Keratinocyte (primary cell): ENCODE measurements at regions not wholly inside any gene's neighbourhood (a gene's known extent, or its start where the extent isn't known, plus 50 kb on each side); places are given as distances from the start of the nearest gene placed in this dataset.

Experiments
- DNase-seq: peaks from one replicate; pipeline ENCODE4 v3.0.0-alpha.2; 2011; ENCODE audit warnings: low read depth, missing footprints, low spot score
- FAIRE-seq: peaks from 2 replicates; lab custom pipeline; 2011; peaks lifted over from hg19 to GRCh38; lab: Jason Lieb, UNC
- H2AFZ ChIP-seq: 2 replicates; pipeline ENCODE4 v1.6.0; 2012; ENCODE audit warnings: low read length, control low read depth, inconsistent platforms; ENCODE audit not compliant: control insufficient read depth
- H3K27ac ChIP-seq: 2 replicates; pipeline ENCODE4 v1.5.1; 2011; ENCODE audit warnings: low read length; ENCODE audit not compliant: control insufficient read depth, insufficient read depth
- H3K27me3 ChIP-seq: 3 replicates; pipeline ENCODE4 v1.6.0; 2011; ENCODE audit warnings: low read length; ENCODE audit not compliant: control insufficient read depth, insufficient read depth; ENCODE audit errors: extremely low read depth
- H3K36me3 ChIP-seq, 2 experiments: 2 replicates in 1 of 2; 3 replicates in 1 of 2; pipeline ENCODE4 v1.5.1; 2011; ENCODE audit warnings: low read length in 2 of 2, mild to moderate bottlenecking in 1 of 2; ENCODE audit not compliant: control insufficient read depth in 2 of 2, insufficient read depth in 2 of 2; ENCODE audit errors: extremely low read depth in 1 of 2
- H3K4me1 ChIP-seq: 3 replicates; pipeline ENCODE4 v1.5.1; 2011; ENCODE audit warnings: low read length; ENCODE audit not compliant: control insufficient read depth, insufficient read depth; ENCODE audit errors: extremely low read depth
- H3K4me2 ChIP-seq: 3 replicates; pipeline ENCODE4 v1.6.0; 2011; ENCODE audit warnings: low read depth, low read length; ENCODE audit not compliant: control insufficient read depth, insufficient read depth; ENCODE audit errors: extremely low read depth
- H3K4me3 ChIP-seq, 3 experiments: fragments of 200-600 bp in 1 of 3; sonication (generic) in 1 of 3; 2 replicates in 2 of 3; 3 replicates in 1 of 3; pipeline ENCODE4 v1.5.1; 2011 to 2016; ENCODE audit warnings: low read length in 3 of 3, mild to moderate bottlenecking in 3 of 3, control low read depth in 2 of 3, inconsistent platforms in 1 of 3, low read depth in 1 of 3, mixed read lengths in 1 of 3, mixed run types in 1 of 3, moderate library complexity in 1 of 3; ENCODE audit not compliant: control insufficient read depth in 2 of 3, insufficient read depth in 2 of 3; ENCODE audit errors: extremely low read depth in 1 of 3
- H3K79me2 ChIP-seq: 2 replicates; pipeline ENCODE4 v1.6.0; 2012; ENCODE audit warnings: low read length; ENCODE audit not compliant: control insufficient read depth, insufficient read depth
- H3K9ac ChIP-seq: 3 replicates; pipeline ENCODE4 v1.6.0; 2011; ENCODE audit warnings: low read length; ENCODE audit not compliant: control insufficient read depth, insufficient read depth; ENCODE audit errors: extremely low read depth
- H3K9me1 ChIP-seq: 3 replicates; pipeline ENCODE4 v1.6.0; 2011; ENCODE audit warnings: low read length; ENCODE audit not compliant: control insufficient read depth, insufficient read depth; ENCODE audit errors: extremely low read depth
- H3K9me3 ChIP-seq: 2 replicates; pipeline ENCODE4 v1.5.1; 2012; ENCODE audit warnings: low read depth, low read length; ENCODE audit not compliant: control insufficient read depth
- H4K20me1 ChIP-seq: 3 replicates; pipeline ENCODE4 v1.6.0; 2011; ENCODE audit warnings: low read length; ENCODE audit not compliant: control insufficient read depth, insufficient read depth; ENCODE audit errors: extremely low read depth
- CTCF ChIP-seq, 3 experiments: IDR thresholded peaks in 1 of 3; conservative IDR thresholded peaks in 1 of 3; optimal IDR thresholded peaks in 1 of 3; 2 replicates in 2 of 3; 3 replicates in 1 of 3; pipeline versions ENCODE3 to v1.5.1; 2011; ENCODE audit warnings: low read length in 3 of 3, mild to moderate bottlenecking in 3 of 3, moderate library complexity in 2 of 3, control low read depth in 1 of 3, inconsistent platforms in 1 of 3; ENCODE audit not compliant: insufficient read depth in 2 of 3; ENCODE audit errors: extremely low read depth in 1 of 3
- EZH2 ChIP-seq: IDR thresholded peaks from one replicate; pipeline ENCODE4 v1.6.1; 2012; ENCODE audit warnings: inconsistent platforms, mild to moderate bottlenecking, low read length, moderate library complexity
- dilution Hi-C: fragments of 300-500 bp; cut with MboI; formaldehyde crosslinking; loops from one replicate; pipeline ENCODE4 v1.7.0; 2020; ENCODE audit warnings: low sequenced_read_pairs; ENCODE audit not compliant: extremely low pct_ligation_motif_present

GRCh38 chr4:126647756-126648397 is 984.9 kb upstream of the INTU start:
- Histone ChIP-seq H3K9me1 (no peaks in the 10 kb centered on the region), H3K9me3 (no peaks in the 10 kb centered on the region), H3K4me2 (no peak overlapping the region), H4K20me1 (no peaks in the 10 kb centered on the region), H3K4me3 (no peak overlapping the region), H3K9ac (no peak overlapping the region), H3K4me1 (no peaks in the 10 kb centered on the region), H3K27me3 (no peaks in the 10 kb centered on the region), H3K27ac (no peak overlapping the region), H2AFZ (no peak overlapping the region), H3K36me3 (no peaks in the 10 kb centered on the region), H3K79me2 (no peaks in the 10 kb centered on the region)
- dilution Hi-C loops, result no loop called here
- no peak for TF ChIP-seq CTCF (optimal IDR thresholded peaks at IDR 0.05 in 1 of 3, IDR thresholded peaks at IDR 0.05 in 1 of 3, conservative IDR thresholded peaks at IDR 0.05 in 1 of 3; ENCODE audit: extremely low read depth in 1 of 3, insufficient read depth in 2 of 3, low read length in 3 of 3)
- no peak for TF ChIP-seq EZH2
- DNase-seq (no peak), FAIRE-seq (no peak)

- H3K27ac ChIP-seq, result no peak overlapping the region
- H4K20me1 ChIP-seq, result no peaks in the 10 kb centered on the region
- DNase-seq, result no peak
- no peaks in the 10 kb centered on the region for H3K36me3 ChIP-seq
- dilution Hi-C loops, result no loop called here
- no peak overlapping the region for H3K4me3 ChIP-seq
- TF ChIP-seq CTCF (optimal IDR thresholded peaks at IDR 0.05 in 1 of 3, IDR thresholded peaks at IDR 0.05 in 1 of 3, conservative IDR thresholded peaks at IDR 0.05 in 1 of 3; ENCODE audit: extremely low read depth in 1 of 3, insufficient read depth in 2 of 3, low read length in 3 of 3) (no peak), EZH2 (no peak)
- no peak overlapping the region for H2AFZ ChIP-seq
- H3K4me2 ChIP-seq, result no peak overlapping the region
- no peaks in the 10 kb centered on the region for H3K4me1 ChIP-seq
- H3K9ac ChIP-seq, result no peak overlapping the region
- no peaks in the 10 kb centered on the region for H3K9me1 ChIP-seq
- no peaks in the 10 kb centered on the region for H3K9me3 ChIP-seq
- H3K79me2 ChIP-seq, result no peaks in the 10 kb centered on the region
- FAIRE-seq, result no peak
- H3K27me3 ChIP-seq, result no peaks in the 10 kb centered on the region
These were observed 974.3 kb upstream of the INTU start for GRCh38 chr4:126658411-126658810.
